G401.6 (cell line): ENCODE measurements at regions not wholly inside any gene's neighbourhood (a gene's known extent, or its start where the extent isn't known, plus 50 kb on each side); places are given as distances from the start of the nearest gene placed in this dataset.
A peak's percentile ranks its signal among the peaks of the same experiment; 100 is the strongest.

ENCODE experiments used
- FAIRE-seq: peaks from 2 replicates; lab custom pipeline; 2012; peaks lifted over from hg19 to GRCh38; lab: Jason Lieb, UNC

DNA sequence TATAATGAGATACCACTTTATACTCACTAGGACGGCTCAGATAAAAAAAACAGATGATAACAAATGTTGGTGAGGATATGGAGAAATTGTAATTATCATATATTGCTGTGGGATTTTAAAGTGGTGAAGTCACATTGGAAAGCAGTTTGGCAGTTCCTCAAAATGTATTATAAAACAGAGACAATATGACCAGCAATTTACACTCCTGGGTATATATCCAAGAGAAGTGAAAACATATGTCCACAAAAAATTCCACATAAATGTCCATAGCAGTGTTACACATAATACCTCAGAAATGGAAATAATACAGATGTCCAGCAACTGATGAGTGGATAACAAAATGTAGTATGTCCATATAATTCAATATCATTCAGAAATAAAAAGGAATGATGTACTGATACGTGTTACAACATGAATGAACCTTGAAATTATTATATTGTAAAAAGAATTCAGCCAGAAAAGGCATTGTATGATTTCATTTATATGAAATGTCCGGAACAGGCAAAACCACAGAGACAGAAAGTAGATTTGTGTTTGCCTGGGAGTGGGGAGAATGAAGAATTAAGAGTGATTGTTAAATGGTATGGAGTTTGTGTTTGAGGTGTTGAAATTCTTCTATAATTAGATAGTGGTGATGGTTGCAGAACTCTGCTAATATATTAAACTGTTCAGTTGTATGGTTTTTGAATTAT lies 220.9 kb downstream of the SLC7A11 start:
- no peak for FAIRE-seq

DNA sequence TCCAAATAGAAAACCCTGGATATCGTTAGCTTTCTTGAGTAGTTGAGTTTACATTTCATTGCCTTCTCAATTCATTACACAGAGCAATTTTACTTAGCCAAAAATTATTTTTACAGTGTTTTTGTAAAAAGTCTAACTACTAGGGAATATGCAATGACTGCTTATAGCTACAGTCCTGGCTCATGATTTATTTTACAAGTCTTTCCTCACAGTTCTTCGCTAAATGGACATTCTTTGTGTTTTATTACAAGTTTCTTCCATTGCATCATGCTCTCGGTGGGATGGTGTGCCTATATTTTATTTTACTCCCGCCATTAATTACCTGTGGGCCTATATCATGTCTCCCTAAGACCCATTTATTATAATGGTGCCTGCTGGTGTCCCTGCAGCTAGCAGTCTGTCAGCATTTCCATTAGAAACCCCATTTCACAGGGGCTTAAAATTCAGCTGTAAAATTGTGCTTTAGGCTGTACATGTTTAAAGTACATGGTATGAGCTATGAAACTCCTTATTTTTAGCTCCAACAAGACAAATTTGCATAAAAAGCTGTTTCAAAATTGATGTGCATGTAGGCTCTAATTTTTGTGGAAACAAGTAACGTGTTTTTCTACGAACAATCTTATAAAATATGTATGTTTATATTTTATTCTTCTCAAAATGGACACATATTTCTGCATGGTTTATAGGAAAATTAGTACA lies 227.4 kb downstream of the SLC7A11 start:
- no peak for FAIRE-seq

DNA sequence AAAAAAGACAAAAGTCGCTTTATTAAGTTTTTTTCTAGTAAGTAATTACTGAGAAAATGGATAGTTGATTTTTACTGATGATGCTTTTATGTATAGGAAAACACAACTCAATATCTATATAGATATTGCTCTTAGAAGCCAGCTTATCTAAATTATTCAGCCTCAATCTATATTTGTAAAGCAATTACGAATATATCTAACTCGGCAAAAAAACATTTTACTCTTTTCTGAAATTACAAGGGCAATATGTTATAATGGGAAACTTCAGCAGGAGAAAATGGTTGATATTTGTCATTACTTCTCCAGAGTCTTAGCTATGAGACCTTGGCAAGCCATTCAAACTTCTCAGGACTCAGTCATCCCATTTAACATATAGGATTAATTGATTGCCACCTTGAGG lies 228.5 kb downstream of the SLC7A11 start:
- no peak for FAIRE-seq

DNA sequence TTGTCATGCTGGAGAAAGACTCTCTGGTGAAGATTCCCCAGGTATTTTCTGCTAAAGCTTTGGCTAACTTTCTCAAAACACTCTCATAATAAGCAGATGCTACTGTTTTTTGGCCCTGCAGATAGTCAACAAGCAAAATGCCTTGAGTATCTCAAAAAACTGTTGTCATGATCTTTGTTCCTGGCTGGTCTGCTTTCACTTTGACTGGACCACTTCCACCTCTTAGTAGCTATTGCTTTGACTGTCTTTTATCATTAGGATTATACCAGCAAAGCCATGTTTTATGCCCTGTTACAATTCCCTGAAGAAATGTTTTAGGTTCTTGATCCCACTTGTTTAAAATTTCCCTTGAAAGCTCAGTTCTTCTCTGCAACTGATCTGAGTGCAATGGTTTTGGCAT lies 231.5 kb downstream of the SLC7A11 start:
- no peak for FAIRE-seq

DNA sequence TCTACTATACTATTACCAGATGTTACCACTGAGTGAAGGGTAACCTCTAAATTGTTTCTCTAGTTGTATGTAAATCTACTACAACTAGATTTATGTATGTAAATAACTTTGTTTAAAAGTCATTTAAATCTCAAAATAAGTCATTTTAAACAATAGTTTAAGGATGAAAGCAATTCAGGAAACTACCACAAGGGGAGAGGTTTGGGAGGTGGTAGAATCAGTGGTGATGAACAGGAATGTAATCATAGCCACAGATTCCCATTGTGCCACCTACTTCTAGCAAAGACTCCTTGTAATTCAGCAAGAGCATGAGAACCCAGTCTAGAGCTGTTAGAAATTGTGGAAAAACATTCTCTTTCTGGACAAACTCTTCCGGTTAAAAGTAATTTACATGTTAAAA lies 234.6 kb downstream of the SLC7A11 start:
- no peak for FAIRE-seq

DNA sequence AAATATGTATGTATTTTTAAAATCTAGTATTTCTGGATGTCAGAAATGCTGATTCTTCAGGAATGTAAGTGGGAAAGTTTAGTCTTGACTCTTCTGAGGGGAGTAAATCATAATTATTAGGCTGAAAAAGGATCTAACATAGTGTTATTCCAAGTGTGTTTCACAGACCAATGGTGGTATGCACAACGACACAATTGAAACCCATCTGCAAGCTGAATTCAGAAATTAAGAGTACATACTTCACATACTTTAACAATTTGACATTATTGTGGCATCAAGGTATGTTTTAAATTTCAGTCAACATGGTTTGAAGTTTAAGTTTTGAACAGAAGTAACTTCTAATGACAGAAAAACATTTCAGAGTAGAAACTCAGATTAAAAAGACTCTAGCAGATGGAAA lies 236.7 kb downstream of the SLC7A11 start:
- FAIRE-seq, result no peak

DNA sequence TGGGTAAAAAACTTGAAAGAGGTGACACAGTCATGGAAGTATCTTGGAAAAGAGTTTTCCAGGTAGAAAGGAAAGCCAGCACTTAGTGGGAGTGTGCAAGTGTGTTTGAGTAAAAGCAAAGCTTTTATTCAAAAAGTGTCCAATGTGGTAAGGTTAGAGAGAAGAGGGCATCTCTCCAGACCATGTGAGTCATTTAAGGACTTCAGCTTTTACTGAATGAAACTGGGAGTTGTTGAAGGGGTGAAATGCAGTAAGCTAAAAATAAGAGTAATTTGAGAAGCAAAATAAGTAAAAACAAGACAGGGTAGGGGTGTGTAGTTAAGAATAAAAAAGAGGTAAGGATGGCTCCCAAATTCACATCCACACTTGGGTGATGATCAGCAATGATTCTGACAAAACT lies 238.9 kb downstream of the SLC7A11 start:
- no peak for FAIRE-seq

DNA sequence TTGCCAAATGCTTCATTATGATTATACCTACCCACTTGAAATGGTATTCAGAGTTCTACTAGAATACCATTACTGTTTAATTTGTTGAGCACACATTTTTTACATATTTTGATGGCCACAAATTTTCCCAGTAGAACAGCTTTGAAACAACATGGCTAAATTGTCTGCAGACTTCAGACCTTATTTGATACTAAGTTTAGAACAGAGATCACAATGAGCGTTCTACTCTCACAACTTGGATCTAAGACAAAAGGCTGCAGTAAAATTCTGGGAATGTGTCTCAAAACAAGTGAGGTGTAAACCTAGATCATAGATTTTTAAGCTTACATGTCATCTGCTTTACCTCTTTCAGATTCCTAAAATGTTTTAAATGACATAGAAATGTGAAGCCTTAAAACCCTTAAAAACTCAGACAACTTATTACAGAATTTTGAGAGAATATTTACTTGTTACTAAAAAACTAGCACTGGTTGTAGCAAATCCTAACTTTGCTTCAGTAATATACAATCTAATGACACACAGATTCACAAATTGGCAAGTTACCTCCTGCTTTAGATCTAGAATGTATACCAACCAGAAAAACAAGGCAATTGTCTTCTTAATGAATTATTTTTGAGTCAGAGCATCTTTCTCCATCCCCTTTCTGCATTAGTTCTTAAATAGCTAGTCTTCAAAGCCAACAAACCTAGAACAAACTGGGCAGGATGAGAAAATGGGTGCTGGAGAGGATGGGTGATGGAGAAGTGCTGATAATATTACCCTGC lies 243.3 kb downstream of the SLC7A11 start:
- FAIRE-seq, result peak; percentile 27

DNA sequence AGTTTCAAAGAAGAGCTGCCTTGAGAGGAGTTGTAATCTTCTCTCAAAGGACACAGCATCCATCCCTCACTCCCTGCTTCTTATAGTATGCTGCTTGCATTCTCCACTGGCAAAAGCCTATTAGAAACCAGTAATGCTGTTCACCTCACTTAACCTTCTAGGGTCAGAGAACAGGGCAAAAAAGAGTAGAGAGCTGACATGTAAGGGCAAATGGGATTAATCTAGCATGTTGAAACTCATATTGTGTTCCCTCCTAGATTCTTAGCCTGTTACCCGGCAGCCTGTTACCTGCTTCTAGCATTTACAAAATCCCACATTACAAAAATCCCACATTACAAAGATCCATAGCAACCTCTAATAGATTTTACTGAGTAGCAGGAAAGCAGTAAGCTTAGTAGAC lies 244.7 kb downstream of the SLC7A11 start:
- no peak for FAIRE-seq

DNA sequence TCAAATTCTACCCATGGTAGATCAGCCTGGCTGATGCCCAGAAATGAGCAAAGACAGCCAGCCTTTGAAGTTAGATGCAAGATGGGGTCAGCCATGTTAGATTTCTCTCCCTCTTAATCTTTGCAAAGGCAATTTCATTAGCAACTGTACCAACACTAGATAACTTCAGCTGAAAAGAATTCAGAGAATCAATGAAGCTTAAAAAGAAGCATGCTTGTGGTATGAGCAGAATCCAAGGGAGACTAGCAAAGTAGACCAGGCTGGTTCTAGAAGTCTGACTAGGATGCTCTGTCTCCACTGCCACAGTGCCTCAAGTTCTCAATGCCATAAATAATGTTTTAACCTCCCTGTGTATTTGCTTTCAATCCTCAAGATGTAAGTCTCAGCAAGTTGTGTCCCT lies 247.3 kb downstream of the SLC7A11 start:
- FAIRE-seq, result no peak

DNA sequence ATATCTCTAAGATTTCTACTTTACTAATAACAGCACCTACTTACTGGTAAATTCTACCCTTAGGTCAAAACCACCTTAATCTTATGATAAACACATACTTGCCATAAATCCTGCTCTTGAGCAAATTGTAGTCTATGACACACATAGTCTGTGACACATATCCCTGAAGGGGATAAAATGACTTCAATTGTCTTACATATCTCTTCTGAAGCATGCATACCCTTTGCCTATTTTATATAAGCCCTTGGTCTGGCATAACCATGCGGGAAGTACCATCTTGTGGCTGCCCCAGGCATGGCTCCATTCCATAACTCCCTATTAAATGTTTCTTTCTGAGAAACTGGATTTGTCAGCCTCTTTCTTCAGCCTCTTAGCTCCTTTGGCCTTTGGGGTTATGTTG lies 248.9 kb downstream of the SLC7A11 start:
- no peak for FAIRE-seq

DNA sequence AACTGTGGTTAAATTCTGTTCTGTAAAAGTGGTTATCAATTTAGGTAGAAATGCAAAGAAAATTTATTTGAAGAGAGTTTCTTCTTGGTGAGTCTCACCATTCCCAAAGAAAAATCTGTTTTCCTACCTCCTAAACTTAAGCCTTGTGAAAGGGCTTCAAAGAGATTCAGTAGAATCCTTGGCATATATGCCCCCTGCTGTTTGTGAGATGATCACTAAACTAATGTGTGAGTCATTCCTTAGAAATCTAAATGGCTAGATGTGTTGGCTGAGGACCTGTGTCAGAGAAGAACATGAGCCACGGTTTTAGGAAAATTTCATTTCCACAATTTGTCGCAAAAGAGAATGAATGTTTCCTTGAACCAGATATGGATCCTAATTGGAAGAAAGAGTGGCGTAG lies 260.9 kb downstream of the SLC7A11 start:
- FAIRE-seq, result no peak

DNA sequence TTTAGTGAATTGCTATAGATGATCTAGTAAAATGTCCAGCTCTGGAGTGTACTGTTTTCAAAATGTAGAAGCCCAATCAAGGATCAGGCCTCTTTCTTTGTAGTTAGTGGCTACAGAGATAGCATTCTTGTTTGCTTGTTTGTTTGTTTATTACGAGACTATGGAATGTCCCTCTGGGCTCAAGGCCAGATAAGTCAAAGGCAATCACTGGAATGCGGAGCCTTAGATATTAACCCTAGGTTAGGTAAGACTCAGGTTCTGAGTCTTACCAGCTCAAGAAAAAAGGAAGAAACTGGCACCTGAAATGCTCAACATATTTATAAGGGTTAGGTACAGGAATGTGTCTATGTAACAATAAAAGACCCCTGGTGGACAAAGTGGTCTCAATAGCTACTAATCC lies 261.5 kb downstream of the SLC7A11 start:
- FAIRE-seq, result no peak

DNA sequence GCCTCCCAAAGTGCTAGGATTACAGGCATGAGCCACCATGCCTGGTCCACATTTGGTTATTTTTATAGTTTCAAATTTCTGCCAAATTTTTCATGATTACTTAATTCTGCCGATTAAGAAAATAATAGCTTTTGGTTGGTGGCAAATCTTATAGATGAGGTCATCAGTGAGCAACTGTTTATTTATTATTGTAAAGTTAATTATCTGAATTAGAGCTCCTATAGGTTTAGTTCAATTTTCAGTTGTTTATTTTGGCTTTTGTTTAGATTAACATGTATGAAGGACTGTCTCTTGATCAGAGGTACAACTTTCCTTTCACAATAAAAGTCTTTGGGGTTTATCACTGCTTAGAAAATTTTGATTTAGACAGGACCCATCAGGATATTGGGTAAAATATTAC lies 262.2 kb downstream of the SLC7A11 start:
- FAIRE-seq, result no peak

DNA sequence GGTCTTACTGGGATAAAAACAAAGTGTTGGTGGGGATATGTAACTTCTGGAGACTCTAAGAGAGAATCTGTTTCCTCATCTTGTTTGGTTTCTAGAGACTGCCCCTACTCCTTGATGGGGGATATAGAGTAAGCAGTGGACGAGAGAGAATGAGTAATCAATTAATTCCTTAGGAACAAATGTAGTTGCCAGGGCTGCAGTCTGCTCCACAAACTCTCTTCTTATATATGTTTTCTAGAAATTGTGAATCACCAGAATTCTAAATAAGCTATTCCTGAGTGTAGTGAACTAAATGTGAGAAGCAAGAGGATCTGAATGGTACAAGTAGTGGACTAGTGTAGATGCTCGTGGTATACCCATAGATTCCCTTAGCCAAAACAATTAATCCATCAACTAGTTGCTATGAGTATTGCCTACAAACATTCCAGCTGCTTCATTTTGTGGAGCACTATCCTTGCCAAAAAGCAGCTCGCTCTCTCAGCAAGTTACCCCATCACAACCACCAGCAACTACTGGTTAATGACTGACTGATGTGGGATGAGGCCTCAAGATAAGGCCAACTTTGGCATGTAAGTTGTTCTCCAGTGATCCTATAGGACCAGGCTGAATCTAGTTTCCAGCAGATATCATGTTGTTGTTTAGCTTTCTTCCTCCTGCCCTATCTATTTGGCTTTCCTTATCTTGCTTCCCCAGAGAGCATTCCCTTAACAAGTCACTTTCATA lies 273.0 kb downstream of the SLC7A11 start:
- FAIRE-seq, result no peak

DNA sequence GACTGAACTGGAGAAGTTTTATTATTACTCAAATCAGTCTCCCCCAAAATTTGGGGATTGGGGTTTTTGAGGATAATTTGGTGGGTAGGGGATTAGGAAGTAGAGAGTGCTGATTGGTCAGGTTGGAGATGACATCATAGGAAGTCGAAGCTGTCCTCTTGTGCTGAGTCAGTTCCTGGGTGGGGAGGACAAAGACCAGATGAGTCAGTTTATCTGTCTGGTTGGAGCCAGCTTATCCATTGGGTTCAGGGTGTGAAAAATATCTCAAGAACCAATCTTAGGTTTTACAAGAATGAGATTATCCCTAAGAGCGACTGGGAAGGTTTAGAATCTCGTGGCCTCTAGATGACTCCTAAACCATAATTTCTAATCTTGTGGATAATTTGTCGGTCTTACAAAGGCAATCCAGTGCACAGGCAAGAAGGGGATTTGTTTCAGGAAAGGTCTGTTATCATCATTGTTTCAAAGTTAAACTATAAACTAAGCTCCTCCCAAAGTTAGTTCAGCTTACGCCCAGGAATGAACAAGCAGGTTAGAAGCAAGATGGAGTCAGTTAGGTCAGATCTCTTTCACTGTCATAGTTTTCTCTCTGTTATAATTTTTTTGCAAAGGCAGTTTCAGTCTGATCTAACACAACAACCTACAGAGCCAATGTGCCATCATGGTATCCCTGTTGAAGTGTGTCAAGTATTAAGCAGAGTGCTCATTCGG lies 274.5 kb downstream of the SLC7A11 start:
- FAIRE-seq, result no peak

DNA sequence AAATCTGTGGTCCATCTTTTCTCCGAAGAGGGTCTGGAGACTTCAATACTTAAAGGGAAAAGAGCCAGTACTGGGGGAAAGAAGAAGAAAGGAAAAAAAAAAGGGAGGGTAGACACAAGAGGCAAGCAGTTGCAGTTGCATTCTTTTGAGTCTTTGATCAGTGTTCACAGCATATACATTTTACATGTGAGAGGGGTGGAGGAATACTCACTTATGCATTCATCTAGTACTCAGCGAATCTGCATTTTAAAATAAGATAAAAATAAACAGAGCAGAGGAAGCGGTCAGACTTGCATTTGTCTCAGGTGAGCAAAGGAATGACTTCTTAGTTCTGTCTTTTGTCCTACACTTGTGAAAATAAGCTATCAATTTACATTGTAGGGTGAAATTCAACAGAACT lies 275.6 kb downstream of the SLC7A11 start:
- FAIRE-seq, result no peak

DNA sequence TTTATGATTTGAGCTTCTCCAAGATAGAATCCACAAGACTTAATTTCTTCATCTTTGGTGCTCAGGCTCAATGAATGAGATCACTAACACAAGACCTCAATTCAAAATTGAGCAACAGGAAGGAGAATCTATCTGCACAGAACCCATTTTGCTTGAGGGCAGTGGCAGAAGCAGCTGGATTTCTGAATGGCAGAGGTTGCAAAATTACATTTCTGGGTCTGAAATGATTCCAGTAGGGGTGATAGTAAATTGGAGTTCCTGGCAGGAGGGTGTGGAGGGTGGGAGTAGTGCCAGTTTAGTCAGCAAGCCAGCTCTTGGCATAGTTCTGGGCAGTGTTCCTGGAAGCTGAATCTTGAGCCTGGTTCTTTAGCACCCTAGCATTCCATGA lies 281.1 kb downstream of the SLC7A11 start:
- no peak for FAIRE-seq

DNA sequence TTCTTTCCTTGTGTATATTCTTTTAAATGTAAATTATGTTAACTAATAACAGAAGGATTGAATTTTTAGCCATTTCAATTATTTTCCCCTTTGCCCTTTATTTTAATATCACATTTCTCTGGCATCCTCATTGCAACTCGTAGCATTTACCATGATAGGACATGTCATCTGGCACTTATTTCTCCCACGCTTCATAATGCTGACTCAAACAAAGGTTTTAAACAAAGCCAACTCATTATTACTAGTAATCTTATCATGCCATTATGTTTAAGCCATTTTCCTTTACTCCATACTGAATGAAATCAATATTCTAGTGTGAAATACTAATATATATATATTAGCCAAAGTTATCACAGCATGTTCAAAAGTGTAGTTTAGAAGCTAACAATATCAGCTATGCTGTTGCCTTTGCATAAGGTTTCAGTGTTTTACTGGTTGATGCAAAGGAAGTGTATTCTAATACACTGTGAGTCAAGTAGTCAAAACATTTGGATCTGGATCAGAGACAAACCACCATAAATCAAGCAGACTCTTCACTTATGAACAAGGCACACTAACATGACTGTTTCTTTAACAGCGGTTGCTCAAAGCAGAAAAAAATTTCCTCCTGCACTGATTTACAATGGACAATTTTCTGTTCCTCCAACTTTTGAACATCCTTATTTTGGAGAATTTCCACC lies 281.6 kb downstream of the SLC7A11 start:
- no peak for FAIRE-seq

DNA sequence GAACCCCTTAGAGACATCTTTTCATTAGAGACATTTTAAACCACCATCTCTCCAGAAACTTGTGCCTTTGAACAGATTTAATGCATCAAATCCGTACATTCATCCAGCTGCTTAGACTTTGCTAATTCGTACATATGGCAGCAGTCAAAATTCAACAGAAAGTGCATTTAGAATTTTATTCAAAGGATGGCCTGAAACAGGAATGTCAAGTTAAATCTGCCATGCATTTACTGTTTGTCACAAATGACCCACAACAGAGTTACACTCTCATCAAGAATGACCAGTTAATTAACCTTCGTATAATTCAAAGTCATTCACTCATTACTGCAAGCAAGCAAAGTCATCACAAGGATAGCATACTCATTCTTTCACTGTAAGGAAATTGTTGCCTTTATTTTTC lies 284.3 kb downstream of the SLC7A11 start:
- no peak for FAIRE-seq

DNA sequence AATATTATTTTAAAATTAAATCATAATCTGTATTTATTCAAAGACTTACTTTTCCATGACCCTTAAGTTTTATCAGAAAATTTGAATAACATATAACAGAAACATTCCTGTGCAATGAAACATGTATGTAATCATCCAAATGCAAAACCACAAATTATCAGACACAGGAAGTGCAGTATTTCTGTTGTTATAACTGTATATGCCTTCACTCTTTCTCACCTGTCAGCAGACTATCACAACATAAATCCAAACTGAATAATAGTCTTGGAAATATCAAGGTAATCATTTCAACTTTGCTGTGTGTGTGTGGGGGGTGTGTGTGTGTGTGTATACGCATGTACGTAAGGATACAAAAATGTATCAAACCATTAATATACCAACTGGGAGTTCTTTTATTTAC lies 285.9 kb downstream of the SLC7A11 start:
- no peak for FAIRE-seq

DNA sequence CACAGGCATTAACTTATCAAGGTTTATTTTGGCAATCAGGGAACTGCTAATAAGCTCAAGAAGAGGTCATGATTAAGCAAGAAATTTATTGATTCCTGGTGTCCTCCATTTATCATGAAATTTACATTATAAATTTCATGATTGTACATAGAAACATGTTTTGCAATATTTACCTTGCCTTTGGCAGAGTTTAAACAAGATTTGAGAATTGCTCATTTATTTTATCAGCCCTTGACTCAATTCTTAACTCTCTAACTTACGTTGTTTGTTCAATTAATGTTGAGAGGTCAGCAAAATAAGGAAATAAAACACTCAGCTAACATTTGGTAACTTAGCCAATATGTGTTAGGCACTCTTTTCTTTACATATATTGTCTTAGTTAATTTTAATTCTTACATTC lies 286.6 kb downstream of the SLC7A11 start:
- FAIRE-seq, result no peak
